ENCODE measurements at regions not wholly inside any gene's neighbourhood (a gene's known extent, or its start where the extent isn't known, plus 50 kb on each side); places are given as distances from the start of the nearest gene placed in this dataset.
"Not testable (repeated sequence)": the region's sequence is repeated elsewhere in the genome, so short reads cannot be mapped to it uniquely, and the experiment has no call there.

- DNase-seq, result no peak
Observed at GRCh38 chr20:52049001-52049731, 142.4 kb downstream of the ZFP64 start.

- DNase-seq, result peak; percentile 52
Observed at GRCh38 chr20:52047811-52048764, 143.5 kb downstream of the ZFP64 start.

- no peak for DNase-seq
Observed at GRCh38 chr20:52041966-52042365, 149.6 kb downstream of the ZFP64 start.

- peak; percentile 49 for DNase-seq
Observed at GRCh38 chr20:52039790-52040189, 151.8 kb downstream of the ZFP64 start.

- DNase-seq, result not testable (repeated sequence)
Observed at GRCh38 chr20:52038632-52039031, 152.9 kb downstream of the ZFP64 start.

GRCh38 chr20:52037370-52037769, 154.2 kb downstream of the ZFP64 start:
- no peak for DNase-seq

GRCh38 chr20:52035977-52036376, 155.6 kb downstream of the ZFP64 start:
- DNase-seq, result no peak

GRCh38 chr20:52035498-52035897, 156.1 kb downstream of the ZFP64 start:
- no peak for DNase-seq

- DNase-seq, result no peak
Observed at GRCh38 chr20:52034581-52034980, 157.0 kb downstream of the ZFP64 start.

GRCh38 chr20:52033313-52033712, 158.3 kb downstream of the ZFP64 start:
- no peak for DNase-seq

GRCh38 chr20:52032304-52032683, 159.3 kb downstream of the ZFP64 start:
- not testable (repeated sequence) for DNase-seq

GRCh38 chr20:52031563-52032303, 159.8 kb downstream of the ZFP64 start:
- DNase-seq, result no peak

GRCh38 chr20:52031206-52031562, 160.4 kb downstream of the ZFP64 start:
- no peak for DNase-seq

GRCh38 chr20:52029129-52029528, 162.4 kb downstream of the ZFP64 start:
- not testable (repeated sequence) for DNase-seq

- DNase-seq, result no peak
Observed at GRCh38 chr20:52025938-52026337, 165.6 kb downstream of the ZFP64 start.

GRCh38 chr20:52019313-52019712, 172.3 kb downstream of the ZFP64 start:
- DNase-seq, result no peak

GRCh38 chr20:52017669-52018317, 173.8 kb downstream of the ZFP64 start:
- DNase-seq, result no peak

- DNase-seq, result no peak
Observed at GRCh38 chr20:52016022-52016421, 175.6 kb downstream of the ZFP64 start.

GRCh38 chr20:52015155-52015554, 176.4 kb downstream of the ZFP64 start:
- DNase-seq, result no peak

GRCh38 chr20:52012079-52012478, 179.5 kb downstream of the ZFP64 start:
- DNase-seq, result no peak

GRCh38 chr20:52011093-52011492, 180.5 kb downstream of the ZFP64 start:
- DNase-seq, result no peak

GRCh38 chr20:52010541-52010940, 181.0 kb downstream of the ZFP64 start:
- no peak for DNase-seq

GRCh38 chr20:52008874-52009273, 182.7 kb downstream of the ZFP64 start:
- DNase-seq, result no peak

Data from retina (tissue), 1 donor.